GM12891 (cell line): ENCODE measurements at regions not wholly inside any gene's neighbourhood (a gene's known extent, or its start where the extent isn't known, plus 50 kb on each side); places are given as distances from the start of the nearest gene placed in this dataset.

Experiments used
- PAX5 ChIP-seq: IDR thresholded peaks from 2 replicates; pipeline ENCODE4 v1.6.1; 2011; ENCODE audit warnings: low read length, moderate library complexity, mild to moderate bottlenecking; ENCODE audit not compliant: insufficient read depth, severe bottlenecking
- POLR2A ChIP-seq: IDR thresholded peaks from 2 replicates; pipeline ENCODE4 v1.6.1; 2011; ENCODE audit warnings: low read depth, low read length, control low read depth
- POLR2AphosphoS5 ChIP-seq: IDR thresholded peaks from 2 replicates; pipeline ENCODE4 v1.6.1; 2011; ENCODE audit warnings: low read depth, low read length, control low read depth
- TAF1 ChIP-seq: IDR thresholded peaks from 2 replicates; pipeline ENCODE4 v1.6.1; 2011; ENCODE audit warnings: low read depth, low read length, control low read depth

- no peak for TF ChIP-seq POLR2A
- TF ChIP-seq POLR2AphosphoS5: no peak
- no peak for TF ChIP-seq TAF1
- TF ChIP-seq PAX5: no peak
Measured at GRCh38 chr3:124443446-124443845, 286.8 kb upstream of the UMPS start.
